ENCODE measurements at regions not wholly inside any gene's neighbourhood (a gene's known extent, or its start where the extent isn't known, plus 50 kb on each side); places are given as distances from the start of the nearest gene placed in this dataset.
"Not testable (repeated sequence)": the region's sequence is repeated elsewhere in the genome, so short reads cannot be mapped to it uniquely, and the experiment has no call there.

- TF ChIP-seq EZH2phosphoT487, CTCF, EZH2 (IDR thresholded peaks at IDR 0.05): not testable (repeated sequence)
Observed at GRCh38 chr13:109997056-109997595, 210.7 kb upstream of the IRS2 start.

All from neural progenitor cell (in vitro differentiated cells).